ENCODE measurements at regions not wholly inside any gene's neighbourhood (a gene's known extent, or its start where the extent isn't known, plus 50 kb on each side); places are given as distances from the start of the nearest gene placed in this dataset.

- DNase-seq (ENCODE audit: extremely low read depth, low read depth, low spot score) = no peak
Measured at GRCh38 chr9:88784960-88785359, 206.3 kb upstream of the S1PR3 start.

DNA sequence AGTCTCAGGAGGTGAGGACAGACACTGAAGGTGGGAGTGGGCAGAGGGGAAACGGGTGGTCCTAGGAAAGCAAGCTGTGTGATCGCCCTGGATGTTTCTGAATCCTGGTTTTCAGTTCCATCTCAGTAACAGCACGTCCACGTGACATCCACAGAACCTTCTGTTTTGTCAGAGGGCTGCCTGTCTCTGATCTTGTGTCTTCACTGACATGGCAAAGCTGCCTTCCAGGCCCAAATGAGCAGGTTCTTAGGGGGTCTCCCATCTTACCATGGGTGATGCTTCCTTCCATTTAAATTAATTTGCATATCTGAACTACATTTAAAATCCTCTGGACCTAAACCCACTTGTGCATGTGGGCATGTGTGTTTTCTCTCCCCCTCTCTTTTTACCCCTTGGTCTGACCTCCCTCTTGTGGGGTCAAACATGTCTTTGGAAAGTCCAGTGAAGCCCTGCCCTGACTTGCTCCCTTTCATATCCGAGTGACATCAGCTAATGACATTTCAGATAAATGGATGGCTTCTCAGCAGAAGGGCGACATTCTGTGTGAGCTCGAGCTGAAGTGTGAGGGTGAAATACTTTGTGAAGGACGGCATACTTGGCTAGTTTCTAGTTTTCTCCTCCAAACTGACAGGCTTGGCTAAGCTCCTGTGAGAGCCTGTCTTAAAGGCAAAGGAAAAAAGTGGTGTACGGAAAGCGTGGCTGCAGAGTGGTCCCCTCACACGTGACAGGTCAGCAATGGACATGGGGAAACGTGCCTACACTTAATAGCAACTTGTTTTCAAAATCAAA is 204.8 kb upstream of the S1PR3 start:
- DNase-seq (ENCODE audit: extremely low read depth, low read depth, low spot score) = no peak

- DNase-seq (ENCODE audit: extremely low read depth, low read depth, low spot score) = no peak
Measured at GRCh38 chr9:88789785-88790184, 201.5 kb upstream of the S1PR3 start.

- no peak for DNase-seq (ENCODE audit: extremely low read depth, low read depth, low spot score)
Measured at GRCh38 chr9:88791105-88791805, 200.0 kb upstream of the S1PR3 start.

DNA sequence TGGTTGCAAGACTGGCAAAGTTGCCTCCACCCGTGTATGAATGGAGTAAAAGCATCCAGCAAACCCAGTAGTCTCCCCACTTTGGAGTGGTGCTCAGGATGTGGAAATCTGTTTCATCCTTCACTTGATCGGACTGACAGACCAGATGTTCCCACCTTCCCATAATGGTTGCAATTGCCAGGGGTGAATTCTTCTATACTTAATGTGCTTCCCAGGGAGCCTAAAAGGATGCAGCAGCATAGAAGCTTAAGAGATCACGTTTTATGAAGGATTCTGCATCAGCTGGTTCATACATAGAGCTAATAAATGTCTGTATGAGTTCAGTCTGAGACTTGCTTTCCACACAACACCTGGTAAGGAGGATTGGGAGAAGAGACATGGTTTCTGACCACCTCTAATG is 198.8 kb upstream of the S1PR3 start:
- no peak for DNase-seq (ENCODE audit: extremely low read depth, low read depth, low spot score)

- DNase-seq (ENCODE audit: extremely low read depth, low read depth, low spot score) = no peak
Measured at GRCh38 chr9:88794100-88794499, 197.2 kb upstream of the S1PR3 start.

DNA sequence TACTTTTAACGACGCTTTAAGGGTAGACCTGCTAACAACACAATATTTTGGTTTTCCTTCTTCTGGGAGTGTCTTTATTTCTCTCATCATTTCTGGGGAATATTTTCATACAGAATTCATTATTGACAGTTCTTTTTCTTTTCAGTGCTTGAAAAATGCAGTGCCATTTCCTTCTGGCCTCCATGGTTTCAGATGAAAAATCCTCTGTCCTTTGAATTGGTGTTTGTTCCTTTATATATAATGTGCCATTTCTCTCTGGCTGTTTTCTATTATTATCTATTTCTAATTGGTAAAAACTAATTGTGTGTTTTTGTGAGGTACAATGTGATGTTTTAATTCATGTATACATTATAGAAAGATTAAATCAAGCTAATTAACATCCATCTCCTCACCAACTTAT is 194.3 kb upstream of the S1PR3 start:
- no peak for DNase-seq (ENCODE audit: extremely low read depth, low read depth, low spot score)

- DNase-seq (ENCODE audit: extremely low read depth, low read depth, low spot score) = no peak
Measured at GRCh38 chr9:88798476-88798875, 192.8 kb upstream of the S1PR3 start.

- no peak for DNase-seq (ENCODE audit: extremely low read depth, low read depth, low spot score)
Measured at GRCh38 chr9:88799541-88800328, 191.5 kb upstream of the S1PR3 start.

DNA sequence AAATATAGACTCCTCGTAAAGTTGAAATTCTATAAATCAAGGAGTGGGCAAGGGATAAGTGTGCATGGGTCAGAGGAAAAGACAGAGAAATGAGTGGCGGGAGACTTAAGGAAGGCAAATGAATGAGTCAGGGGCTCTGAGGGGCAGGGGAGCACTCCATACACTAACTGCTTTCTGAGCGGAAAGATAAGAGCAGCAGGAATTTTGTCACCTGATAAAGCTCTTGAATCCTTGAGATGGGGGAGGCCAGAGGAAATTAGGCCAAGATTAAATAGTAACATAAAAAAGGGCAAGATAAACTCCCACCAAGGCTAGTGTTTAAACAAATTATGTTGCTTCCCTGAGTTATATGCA is 191.0 kb upstream of the S1PR3 start:
- no peak for DNase-seq (ENCODE audit: extremely low read depth, low read depth, low spot score)

- DNase-seq (ENCODE audit: extremely low read depth, low read depth, low spot score) = no peak
Measured at GRCh38 chr9:88801214-88801796, 190.0 kb upstream of the S1PR3 start.

DNA sequence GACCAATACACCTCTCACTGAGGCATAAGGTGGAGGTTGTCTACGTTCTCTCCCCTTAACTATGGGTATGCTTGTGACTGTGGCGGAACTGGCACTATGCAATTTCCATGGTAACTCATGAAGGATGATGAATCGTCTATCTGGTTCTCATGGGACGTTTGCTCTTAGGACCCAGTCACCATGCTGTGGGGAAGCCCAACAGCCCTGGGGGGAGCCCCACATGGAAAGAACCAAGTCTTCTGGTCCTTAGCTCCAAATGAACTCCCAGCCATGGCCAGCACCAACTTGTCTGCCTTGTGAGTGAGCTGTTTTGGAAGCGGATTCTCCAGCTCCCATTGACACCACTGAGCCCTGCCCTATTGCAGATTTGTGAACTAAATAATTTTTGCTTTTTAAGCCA is 188.7 kb upstream of the S1PR3 start:
- DNase-seq (ENCODE audit: extremely low read depth, low read depth, low spot score) = no peak

DNA sequence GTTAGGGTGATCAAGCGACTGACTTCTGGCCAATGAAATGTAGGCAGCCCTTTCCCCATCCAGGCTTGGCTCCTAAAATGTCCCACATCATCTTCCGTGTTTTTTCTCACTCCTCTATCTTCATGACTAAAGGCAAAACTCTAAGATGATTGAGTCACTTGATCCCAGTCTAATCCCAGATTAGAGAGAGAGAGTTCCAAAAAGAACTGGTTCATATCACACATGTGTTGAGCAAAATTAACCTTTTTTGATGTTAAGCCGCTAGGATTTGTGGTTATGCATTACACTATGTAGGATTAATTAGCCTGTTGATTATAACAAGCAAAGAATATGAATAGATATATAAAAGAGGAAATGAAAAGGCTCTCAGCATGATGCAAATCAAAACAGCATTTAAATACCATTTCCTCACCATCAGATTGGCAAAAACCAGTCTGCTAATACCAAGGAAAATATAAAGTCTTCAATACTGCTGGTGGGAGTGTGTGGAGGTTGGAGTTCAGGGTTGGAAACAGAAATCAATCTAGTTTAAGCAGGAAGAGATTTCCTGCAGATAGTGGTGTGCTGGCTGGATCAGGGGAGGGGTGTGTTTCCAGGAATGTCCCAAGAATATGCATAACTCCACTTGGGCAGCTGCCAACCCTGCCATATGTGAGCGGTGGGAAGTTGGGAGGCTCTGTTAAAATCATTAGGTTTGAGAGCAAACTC is 187.6 kb upstream of the S1PR3 start:
- no peak for DNase-seq (ENCODE audit: extremely low read depth, low read depth, low spot score)

GRCh38 chr9:88804254-88804596 is 187.0 kb upstream of the S1PR3 start:
- DNase-seq (ENCODE audit: extremely low read depth, low read depth, low spot score) = no peak

DNA sequence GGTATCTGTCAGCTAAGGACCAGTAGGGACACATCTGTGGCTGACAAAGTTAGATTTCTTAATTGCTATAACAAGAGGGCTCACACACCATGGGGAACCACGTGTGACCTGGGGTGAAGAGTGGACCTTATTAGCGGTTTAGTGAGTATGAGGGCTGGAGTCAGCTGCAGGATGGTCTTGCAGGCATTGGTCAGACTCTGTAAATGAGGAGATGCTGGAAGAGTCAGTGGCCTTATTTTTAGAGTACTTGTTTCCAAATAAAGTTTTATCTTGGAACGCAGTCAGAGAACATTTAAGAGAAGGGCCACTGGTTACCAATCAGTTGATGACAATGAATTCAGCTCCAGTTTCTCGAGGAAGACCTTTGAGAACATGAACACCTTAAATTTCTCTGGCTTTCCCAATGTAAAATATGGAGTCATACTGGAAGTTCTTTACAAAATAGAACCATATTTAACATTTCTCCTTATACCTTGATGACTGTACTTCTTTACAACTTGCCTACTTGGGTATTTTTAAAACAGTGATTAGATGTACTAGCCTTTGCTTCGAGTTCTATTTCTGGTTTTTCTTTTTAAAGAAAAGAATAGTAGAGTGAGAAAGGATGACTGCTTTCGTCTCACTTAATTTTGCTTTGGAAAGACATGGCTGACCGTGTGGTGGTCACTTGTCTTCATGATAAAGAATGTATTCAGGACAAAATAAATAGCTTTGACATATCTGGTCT is 185.9 kb upstream of the S1PR3 start:
- DNase-seq (ENCODE audit: extremely low read depth, low read depth, low spot score) = no peak

- no peak for DNase-seq (ENCODE audit: extremely low read depth, low read depth, low spot score)
Measured at GRCh38 chr9:88807426-88807825, 183.8 kb upstream of the S1PR3 start.

DNA sequence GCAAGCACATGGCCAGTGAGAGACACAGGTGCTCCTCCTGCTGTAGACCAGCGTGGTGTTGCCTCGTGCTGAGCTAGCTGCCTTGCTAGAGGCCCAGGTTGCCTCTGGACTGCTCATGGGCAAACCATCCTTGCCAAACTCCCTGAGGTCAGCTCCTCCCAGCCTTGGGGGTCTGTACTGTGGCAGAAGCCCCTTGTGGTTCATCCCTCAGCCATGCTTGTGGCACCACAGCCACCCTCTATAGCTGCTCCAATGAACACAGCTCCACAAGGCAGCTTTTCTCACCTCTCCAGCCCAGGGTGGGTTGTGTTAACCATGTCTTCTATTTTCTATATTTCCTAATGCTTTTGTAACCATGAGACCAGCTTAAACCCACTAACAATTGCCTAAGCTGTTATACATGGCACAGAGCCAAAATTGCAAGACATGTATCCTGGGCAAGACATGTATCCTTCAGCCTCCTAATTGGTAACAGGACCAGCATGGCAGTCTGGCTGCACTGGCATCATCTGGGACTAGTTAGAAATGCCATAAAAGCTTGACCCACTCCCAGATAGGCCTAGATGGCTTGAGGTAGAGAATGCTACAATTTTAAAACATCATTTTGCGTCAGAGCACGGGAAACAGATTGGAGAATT is 183.1 kb upstream of the S1PR3 start:
- DNase-seq (ENCODE audit: extremely low read depth, low read depth, low spot score) = no peak

GRCh38 chr9:88808761-88809354 is 182.4 kb upstream of the S1PR3 start:
- no peak for DNase-seq (ENCODE audit: extremely low read depth, low read depth, low spot score)

Data from glomerular endothelial cell (primary cell).